ENCODE measurements at regions not wholly inside any gene's neighbourhood (a gene's known extent, or its start where the extent isn't known, plus 50 kb on each side); places are given as distances from the start of the nearest gene placed in this dataset.

DNA sequence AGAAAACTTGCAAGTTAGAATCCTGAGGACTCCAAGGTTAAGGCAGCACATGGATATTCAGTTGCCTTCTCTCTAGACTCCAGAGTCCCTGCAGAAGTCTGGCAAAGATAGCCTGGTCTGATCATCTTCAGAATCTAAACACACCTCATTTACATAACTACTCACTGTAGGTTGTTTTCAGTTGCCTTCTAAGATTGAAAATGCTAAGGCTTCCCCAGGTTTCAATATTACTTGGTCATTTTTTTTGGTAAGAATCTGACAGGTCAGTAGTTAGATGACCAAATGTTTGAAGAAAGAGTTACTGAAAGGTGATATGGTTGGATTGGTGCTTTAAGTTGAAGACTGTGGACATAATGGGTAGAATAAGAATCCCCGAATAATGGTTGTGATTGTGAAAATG lies 205.4 kb upstream of the KCNJ16 start:
- Histone ChIP-seq H3K27me3 (replicated peaks) (no peaks in the 10 kb centered on the region), H3K4me3 (no peak overlapping the region), H3K4me1 (replicated peaks) (peaks cover 40% of the 10 kb centered on the region), H3K36me3 (no peaks in the 10 kb centered on the region), H3K9me3 (replicated peaks) (no peaks in the 10 kb centered on the region), H3K27ac (peak overlapping the region; percentile 31)
- no peak for DNase-seq (ENCODE audit: low read depth in 1 of 2, low spot score in 2 of 2)

DNA sequence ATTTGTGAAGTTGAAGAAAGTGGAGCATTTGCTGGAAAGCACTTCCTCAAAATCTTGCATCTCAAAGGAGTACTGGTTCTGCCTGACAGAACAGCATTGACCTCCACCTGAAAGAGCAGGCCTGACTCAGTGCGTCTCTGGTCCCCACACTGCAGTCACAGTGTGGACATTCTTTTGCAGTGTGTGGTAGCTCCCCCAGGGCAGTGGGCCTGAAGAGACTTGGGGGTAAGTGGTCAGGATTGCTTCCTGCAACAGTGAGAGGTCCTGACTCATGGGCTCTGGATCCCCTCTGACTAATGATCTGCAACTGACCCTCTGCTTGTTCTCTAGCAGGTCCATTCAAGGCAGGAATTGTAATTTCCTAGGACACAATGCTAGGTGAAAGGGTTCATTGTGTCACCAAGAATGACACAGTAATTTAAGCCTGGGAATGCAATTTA lies 204.9 kb upstream of the KCNJ16 start:
- H3K9me3 ChIP-seq (replicated peaks) = no peaks in the 10 kb centered on the region
- DNase-seq (ENCODE audit: low read depth in 1 of 2, low spot score in 2 of 2) = peak; percentile 84 to 93
- no peak overlapping the region for H3K4me3 ChIP-seq
- no peaks in the 10 kb centered on the region for H3K36me3 ChIP-seq
- H3K4me1 ChIP-seq (replicated peaks) = peaks cover 40% of the 10 kb centered on the region
- peak overlapping the region; percentile 71 for H3K27ac ChIP-seq
- no peaks in the 10 kb centered on the region for H3K27me3 ChIP-seq (replicated peaks)

DNA sequence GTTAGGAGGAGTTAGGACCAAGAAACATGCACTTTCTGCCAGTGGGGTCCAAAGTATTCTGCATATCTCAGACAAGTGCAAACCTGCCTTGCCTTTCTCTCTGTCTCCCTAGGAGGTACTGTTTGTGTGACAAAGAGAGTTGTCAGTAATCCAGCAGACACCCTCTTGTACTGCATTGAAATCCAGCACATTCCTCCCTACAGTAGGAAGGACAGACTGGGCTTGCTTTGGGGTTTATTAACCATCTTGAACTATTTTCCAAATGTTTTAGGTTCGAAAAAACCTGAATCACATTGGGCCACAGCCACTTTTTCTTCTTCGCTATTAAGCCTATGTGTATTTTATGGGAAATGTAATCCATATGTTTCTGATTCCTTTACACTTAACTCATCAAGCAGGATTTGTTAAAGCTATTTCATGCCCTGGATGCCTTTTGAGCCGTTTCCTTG lies 204.2 kb upstream of the KCNJ16 start:
- Histone ChIP-seq H3K27me3 (replicated peaks) (no peaks in the 10 kb centered on the region), H3K4me3 (no peak overlapping the region), H3K27ac (peak overlapping the region; percentile 71), H3K36me3 (no peaks in the 10 kb centered on the region), H3K4me1 (replicated peaks) (peaks cover 40% of the 10 kb centered on the region), H3K9me3 (replicated peaks) (no peaks in the 10 kb centered on the region)
- DNase-seq (ENCODE audit: low read depth in 1 of 2, low spot score in 2 of 2) = peak; percentile 49 to 73

DNA sequence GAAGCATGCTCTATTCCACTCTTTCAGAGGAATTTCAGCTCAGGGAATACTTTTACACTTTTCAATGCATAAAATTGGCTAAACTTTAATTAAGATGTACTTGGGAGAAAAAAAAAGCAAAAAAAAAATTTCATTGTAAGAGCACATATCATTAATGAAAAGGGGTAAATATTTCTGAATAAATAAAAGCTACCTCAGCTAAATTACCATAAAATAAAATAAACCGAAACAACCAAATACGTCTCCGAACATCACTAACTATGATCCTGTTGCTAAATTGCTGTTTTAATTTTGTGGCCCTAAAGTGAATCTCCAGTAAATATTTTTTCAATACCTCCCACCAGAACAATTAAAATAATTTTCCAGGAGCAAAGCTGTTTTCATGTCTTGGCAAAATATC lies 203.7 kb upstream of the KCNJ16 start:
- DNase-seq (ENCODE audit: low read depth in 1 of 2, low spot score in 2 of 2) = no peak

DNA sequence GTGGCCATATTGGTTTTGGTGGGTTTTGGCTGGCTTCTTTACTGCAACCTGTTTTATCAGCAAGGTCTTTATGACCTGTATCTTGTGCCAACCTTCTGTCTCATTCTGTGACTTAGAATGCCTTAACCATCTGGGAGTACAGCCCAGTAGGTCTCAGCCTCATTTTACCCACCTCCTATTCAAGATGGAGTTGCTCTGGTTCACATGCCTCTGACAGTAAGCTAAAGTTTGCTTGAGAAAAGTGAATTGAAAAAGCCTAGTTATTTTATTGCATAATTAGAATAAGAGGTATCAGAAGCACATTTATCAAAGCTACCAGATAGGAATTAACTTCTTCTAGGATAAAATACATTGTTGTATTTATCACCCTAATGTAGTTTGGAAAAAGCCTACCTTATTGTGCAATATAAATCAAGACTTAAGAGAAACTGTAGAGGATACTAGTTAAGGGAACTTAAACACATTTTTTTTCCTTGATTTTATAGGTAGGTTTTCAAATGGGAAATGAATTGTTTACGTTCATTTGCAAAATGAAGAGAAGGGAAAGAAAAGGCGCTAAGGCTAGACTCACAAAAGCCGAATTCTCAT lies 202.3 kb upstream of the KCNJ16 start:
- no peaks in the 10 kb centered on the region for H3K27me3 ChIP-seq (replicated peaks)
- no peak for DNase-seq (ENCODE audit: low read depth in 1 of 2, low spot score in 2 of 2)
- H3K27ac ChIP-seq = no peak overlapping the region
- no peaks in the 10 kb centered on the region for H3K9me3 ChIP-seq (replicated peaks)
- H3K4me1 ChIP-seq (replicated peaks) = peaks cover 40% of the 10 kb centered on the region
- no peak overlapping the region for H3K4me3 ChIP-seq
- no peaks in the 10 kb centered on the region for H3K36me3 ChIP-seq

More for the DNA sequence above, 203.7 kb upstream of the KCNJ16 start:
- Histone ChIP-seq H3K4me1 (replicated peaks) (peaks cover 40% of the 10 kb centered on the region), H3K36me3 (no peaks in the 10 kb centered on the region), H3K27me3 (replicated peaks) (no peaks in the 10 kb centered on the region), H3K27ac (peak overlapping the region; percentile 71), H3K4me3 (no peak overlapping the region), H3K9me3 (replicated peaks) (no peaks in the 10 kb centered on the region)

DNA sequence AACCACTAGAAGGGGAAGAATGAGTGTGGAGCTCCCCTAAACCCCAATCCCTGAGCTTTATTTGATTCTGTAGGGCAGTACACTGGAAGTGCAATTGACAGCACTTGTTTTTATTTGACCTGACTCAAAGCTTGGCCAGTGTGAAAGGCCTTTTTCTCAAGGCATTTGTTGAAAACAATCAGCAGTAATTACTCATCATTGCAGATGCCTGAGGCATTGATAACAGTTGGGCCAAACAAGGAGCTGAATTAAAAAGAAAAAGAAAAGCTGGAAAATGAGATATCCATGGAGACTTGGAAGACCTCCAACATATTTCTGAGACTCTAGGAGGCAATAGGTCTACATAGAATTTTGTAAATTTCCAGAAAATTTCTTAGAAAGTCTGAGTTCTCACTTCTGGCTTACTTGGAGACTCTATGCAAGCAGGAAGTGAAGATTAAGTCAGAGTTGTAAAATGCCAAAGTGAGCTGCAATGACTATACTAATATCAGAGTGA lies 200.8 kb upstream of the KCNJ16 start:
- Histone ChIP-seq H3K4me1 (replicated peaks) (peaks cover 40% of the 10 kb centered on the region), H3K27ac (peak overlapping the region; percentile 5; the same call in 1 of the 2 replicates), H3K9me3 (replicated peaks) (no peaks in the 10 kb centered on the region), H3K27me3 (replicated peaks) (no peaks in the 10 kb centered on the region), H3K36me3 (no peaks in the 10 kb centered on the region), H3K4me3 (no peak overlapping the region)
- peak in 1 of 2 experiments; percentile 67 for DNase-seq (ENCODE audit: low read depth in 1 of 2, low spot score in 2 of 2)

DNA sequence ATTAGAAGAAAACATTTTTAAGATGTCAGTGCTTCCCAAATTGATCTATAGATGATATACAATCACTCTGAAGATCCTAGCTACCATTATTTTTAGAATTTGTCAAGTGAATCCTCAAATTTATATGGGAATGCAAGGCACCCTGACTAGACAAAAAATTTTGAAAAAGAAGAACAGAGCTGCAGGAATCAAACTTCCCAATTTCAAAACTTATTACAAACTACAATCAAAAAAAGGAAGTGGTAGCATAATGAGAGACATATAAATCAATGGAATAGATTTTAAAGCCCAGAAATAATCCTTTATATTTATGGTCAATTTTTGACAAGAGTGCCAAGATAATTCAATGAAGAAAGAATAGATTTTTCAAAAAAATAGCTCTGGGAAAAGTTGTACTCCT lies 198.3 kb upstream of the KCNJ16 start:
- no peaks in the 10 kb centered on the region for H3K9me3 ChIP-seq (replicated peaks)

DNA sequence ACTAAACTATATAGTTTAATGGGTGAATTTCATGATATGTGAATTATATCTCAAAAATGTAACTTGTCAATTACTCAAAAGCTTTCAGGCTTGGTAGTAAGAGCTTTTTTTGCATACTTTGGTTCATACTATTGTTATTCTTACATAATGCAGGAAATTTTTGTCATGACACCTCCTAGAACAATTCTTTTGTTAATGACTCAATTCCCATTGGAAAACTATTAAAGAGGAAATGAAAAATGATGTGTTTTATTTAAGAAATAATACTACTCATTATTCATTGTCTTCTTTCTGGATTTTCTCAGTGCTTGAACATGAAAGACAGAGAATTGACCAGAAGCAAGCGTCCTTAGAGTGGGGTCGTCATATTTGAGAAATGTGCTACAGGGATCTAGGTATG lies 196.4 kb upstream of the KCNJ16 start:
- no peaks in the 10 kb centered on the region for H3K36me3 ChIP-seq
- DNase-seq (ENCODE audit: low read depth in 1 of 2, low spot score in 2 of 2) = no peak
- no peak overlapping the region for H3K27ac ChIP-seq
- H3K27me3 ChIP-seq (replicated peaks) = no peaks in the 10 kb centered on the region
- H3K4me3 ChIP-seq = no peak overlapping the region
- H3K4me1 ChIP-seq (replicated peaks) = peaks cover 10% of the 10 kb centered on the region
- H3K9me3 ChIP-seq (replicated peaks) = no peaks in the 10 kb centered on the region

More for the DNA sequence above, 198.3 kb upstream of the KCNJ16 start:
- DNase-seq (ENCODE audit: low read depth in 1 of 2, low spot score in 2 of 2) = no peak
- Histone ChIP-seq H3K27ac (no peak overlapping the region), H3K4me1 (replicated peaks) (peaks cover 16% of the 10 kb centered on the region), H3K27me3 (replicated peaks) (no peaks in the 10 kb centered on the region), H3K4me3 (no peak overlapping the region), H3K36me3 (no peaks in the 10 kb centered on the region)

DNA sequence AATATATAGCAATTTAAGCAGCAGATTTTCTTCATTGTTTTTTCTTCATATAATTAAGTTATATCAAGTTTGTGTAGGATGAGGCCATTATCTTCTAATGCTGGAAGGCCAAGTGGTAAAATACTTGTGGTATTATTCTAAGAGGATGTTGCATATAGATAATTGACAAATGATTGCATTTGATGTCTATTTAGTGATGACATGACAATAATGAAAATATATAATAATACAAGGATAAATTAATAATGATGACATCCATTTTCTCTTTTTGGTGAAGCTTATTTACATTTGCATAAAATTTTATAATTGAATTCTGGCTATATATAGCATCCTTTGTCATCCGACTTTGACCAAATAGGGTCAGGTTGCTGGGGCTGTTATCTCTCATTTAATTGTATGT lies 195.4 kb upstream of the KCNJ16 start:
- no peak for DNase-seq (ENCODE audit: low read depth in 1 of 2, low spot score in 2 of 2)
- Histone ChIP-seq H3K27ac (no peak overlapping the region), H3K4me3 (no peak overlapping the region), H3K9me3 (replicated peaks) (no peaks in the 10 kb centered on the region), H3K27me3 (replicated peaks) (no peaks in the 10 kb centered on the region), H3K36me3 (no peaks in the 10 kb centered on the region), H3K4me1 (replicated peaks) (peaks cover 1% of the 10 kb centered on the region; the same call in 1 of the 2 replicates)

DNA sequence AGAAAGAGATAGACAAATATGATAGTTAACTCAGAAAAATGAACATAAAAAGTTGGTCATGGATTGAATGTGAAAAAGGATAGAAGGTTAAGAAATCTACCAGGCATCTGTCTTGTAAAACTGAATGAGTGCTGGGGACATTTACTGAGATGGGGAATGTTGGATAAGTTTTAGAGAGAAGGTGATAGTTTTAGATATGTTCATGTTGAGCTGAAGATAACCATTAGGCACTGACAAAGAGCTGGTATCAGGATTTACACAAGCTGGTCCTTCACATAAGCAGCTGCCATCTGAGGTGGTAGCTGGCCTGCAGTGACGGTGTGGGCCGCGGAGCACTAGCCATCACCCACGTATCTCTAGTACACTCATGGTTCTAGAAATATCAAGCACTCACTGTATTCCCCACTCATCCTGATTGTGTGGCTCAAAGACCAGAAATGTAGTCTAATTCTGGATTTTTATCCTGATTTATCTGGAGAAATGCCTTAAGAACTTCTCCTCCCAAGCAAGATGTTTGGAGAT lies 194.4 kb upstream of the KCNJ16 start:
- no peaks in the 10 kb centered on the region for H3K27me3 ChIP-seq (replicated peaks)
- DNase-seq (ENCODE audit: low read depth in 1 of 2, low spot score in 2 of 2) = no peak
- no peaks in the 10 kb centered on the region for H3K36me3 ChIP-seq
- no peaks in the 10 kb centered on the region for H3K9me3 ChIP-seq (replicated peaks)
- no peak overlapping the region for H3K27ac ChIP-seq
- H3K4me3 ChIP-seq = no peak overlapping the region
- H3K4me1 ChIP-seq (replicated peaks) = no peaks in the 10 kb centered on the region

DNA sequence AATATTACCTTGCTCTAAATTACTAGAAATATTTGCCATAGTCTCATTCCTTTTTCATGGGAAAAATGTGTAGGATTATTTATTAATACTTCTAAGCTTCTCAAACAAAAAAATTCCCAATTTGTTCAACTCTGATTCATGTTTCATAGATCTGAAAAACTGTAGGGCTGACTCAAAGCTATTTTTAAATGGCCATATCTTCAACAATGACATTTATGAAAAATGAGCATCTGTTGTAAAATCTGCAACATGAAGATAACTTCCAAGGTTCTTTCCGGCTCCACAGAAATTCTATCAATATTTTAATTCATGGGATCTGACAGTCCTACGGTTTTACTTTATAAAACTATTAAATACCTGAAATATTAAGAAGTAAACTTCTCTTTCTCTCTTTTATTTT lies 192.7 kb upstream of the KCNJ16 start:
- H3K27me3 ChIP-seq (replicated peaks) = no peaks in the 10 kb centered on the region
- no peaks in the 10 kb centered on the region for H3K9me3 ChIP-seq (replicated peaks)
- H3K36me3 ChIP-seq = no peaks in the 10 kb centered on the region
- DNase-seq (ENCODE audit: low read depth in 1 of 2, low spot score in 2 of 2) = no peak
- no peaks in the 10 kb centered on the region for H3K4me1 ChIP-seq (replicated peaks)
- no peak overlapping the region for H3K27ac ChIP-seq
- H3K4me3 ChIP-seq = no peak overlapping the region

DNA sequence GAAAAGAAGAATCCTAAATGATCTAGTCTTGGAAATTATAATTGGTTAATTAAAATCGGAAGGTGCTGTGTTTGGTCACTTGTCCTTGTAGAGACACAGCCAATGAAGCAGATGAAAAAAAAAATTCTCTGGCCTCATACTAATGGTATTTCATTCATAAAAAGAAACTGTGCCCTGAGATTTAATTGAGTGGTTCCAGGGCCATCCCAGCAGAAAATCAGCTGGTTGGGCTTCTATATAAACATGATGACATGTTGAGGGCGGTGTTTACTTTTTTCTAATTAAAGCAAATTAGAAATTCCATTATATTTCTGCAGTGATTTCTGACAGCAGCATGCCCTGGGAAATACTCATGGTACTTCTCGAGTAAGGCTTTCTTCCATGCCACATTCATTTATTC lies 191.9 kb upstream of the KCNJ16 start:
- no peaks in the 10 kb centered on the region for H3K36me3 ChIP-seq
- H3K9me3 ChIP-seq (replicated peaks) = no peaks in the 10 kb centered on the region
- H3K27me3 ChIP-seq (replicated peaks) = no peaks in the 10 kb centered on the region
- no peak for DNase-seq (ENCODE audit: low read depth in 1 of 2, low spot score in 2 of 2)
- no peak overlapping the region for H3K4me3 ChIP-seq
- no peak overlapping the region for H3K27ac ChIP-seq
- H3K4me1 ChIP-seq (replicated peaks) = no peaks in the 10 kb centered on the region

DNA sequence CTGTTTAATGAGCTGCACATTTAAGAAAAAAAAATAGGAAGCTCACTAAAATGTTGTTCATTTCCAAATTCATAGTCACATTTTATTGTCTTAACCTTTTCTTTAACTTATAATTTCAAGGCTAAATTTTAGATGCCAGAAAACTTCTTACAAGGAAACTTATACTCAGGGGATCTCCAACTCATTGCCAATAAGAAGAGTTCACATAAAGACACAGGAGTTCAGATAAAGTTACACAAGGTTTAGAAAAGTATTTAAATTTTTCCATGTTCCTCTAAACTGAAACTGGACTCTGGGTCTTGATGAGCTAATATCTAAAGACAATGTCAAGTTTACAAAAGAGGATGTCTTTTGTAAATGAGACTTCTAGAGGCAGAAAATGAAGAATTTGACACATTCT lies 190.7 kb upstream of the KCNJ16 start:
- DNase-seq (ENCODE audit: low read depth in 1 of 2, low spot score in 2 of 2) = no peak
- H3K9me3 ChIP-seq (replicated peaks) = no peaks in the 10 kb centered on the region
- H3K27ac ChIP-seq = no peak overlapping the region
- no peaks in the 10 kb centered on the region for H3K27me3 ChIP-seq (replicated peaks)
- H3K4me3 ChIP-seq = no peak overlapping the region
- no peaks in the 10 kb centered on the region for H3K36me3 ChIP-seq
- H3K4me1 ChIP-seq (replicated peaks) = no peaks in the 10 kb centered on the region

DNA sequence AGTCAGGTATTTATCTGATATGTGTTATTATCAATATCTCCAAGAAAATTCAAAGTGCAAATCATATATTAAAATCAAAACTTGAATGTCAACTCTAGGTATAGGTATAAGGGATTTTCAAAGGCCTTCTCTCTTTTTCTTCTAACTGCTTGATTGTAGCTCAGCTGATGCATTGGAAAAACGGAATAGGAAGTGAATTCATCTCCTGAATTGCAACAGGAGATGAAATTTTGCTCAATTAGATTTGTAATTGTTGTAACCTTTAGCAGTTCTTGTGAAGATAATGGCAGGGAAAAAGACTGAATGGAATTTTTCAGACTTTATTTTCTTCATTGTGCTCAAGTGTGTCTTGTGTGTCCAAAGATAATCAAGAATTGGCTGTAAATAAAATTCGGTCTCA lies 190.2 kb upstream of the KCNJ16 start:
- Histone ChIP-seq H3K27ac (no peak overlapping the region), H3K4me3 (no peak overlapping the region), H3K27me3 (replicated peaks) (no peaks in the 10 kb centered on the region), H3K36me3 (no peaks in the 10 kb centered on the region), H3K9me3 (replicated peaks) (no peaks in the 10 kb centered on the region), H3K4me1 (replicated peaks) (no peaks in the 10 kb centered on the region)
- DNase-seq (ENCODE audit: low read depth in 1 of 2, low spot score in 2 of 2) = no peak

DNA sequence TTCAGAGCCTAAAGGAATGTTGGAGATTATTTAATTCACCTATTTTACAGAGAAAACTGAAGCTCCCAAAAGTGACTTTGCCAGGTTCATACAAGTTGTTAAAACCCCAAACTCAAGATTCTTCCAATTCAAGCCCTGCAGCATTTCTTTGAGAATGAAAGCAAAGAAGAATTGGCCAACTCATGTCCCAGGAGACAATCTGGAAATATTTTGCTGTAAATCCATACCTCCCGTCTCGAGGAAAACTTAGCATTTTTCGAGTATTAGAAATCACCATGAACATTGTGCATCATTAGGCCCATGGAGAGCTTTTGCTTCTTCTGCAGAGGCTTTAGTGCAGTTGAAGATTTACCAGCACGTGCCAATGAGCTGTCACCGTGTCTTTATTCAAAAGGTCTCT lies 176.4 kb upstream of the KCNJ16 start:
- Histone ChIP-seq H3K4me3 (no peak overlapping the region), H3K4me1 (replicated peaks) (peaks cover 15% of the 10 kb centered on the region), H3K27ac (no peak overlapping the region), H3K27me3 (replicated peaks) (no peaks in the 10 kb centered on the region), H3K9me3 (replicated peaks) (no peaks in the 10 kb centered on the region; the same call in 1 of the 2 replicates), H3K36me3 (no peaks in the 10 kb centered on the region)
- no peak for DNase-seq (ENCODE audit: low read depth in 1 of 2, low spot score in 2 of 2)
